Breast epithelium (tissue), 4 donors: ENCODE measurements at regions not wholly inside any gene's neighbourhood (a gene's known extent, or its start where the extent isn't known, plus 50 kb on each side); places are given as distances from the start of the nearest gene placed in this dataset.
"Not testable (repeated sequence)": the region's sequence is repeated elsewhere in the genome, so short reads cannot be mapped to it uniquely, and the experiment has no call there.

Experiments
- DNase-seq, 2 donors: peaks; one replicate each; pipeline ENCODE4 v3.0.0-alpha.2; 2019; ENCODE audit warnings: low spot score in 2 of 2
- H3K27ac ChIP-seq, 2 donors: fragments of 200-600 bp; sonication (generic) in 1 of 2; one replicate each; pipeline ENCODE4 v1.5.1; 2016 to 2019; ENCODE audit warnings: mild to moderate bottlenecking in 1 of 2
- H3K27me3 ChIP-seq, 2 donors: fragments of 200-600 bp; sonication (generic) in 1 of 2; one replicate each; pipeline versions ENCODE4 v1.5.1 to v1.6.0; 2017 to 2019; ENCODE audit warnings: control low read depth in 1 of 2, mild to moderate bottlenecking in 1 of 2
- H3K36me3 ChIP-seq: fragments of 200-600 bp; one replicate; pipeline ENCODE4 v1.5.1; 2019
- H3K4me1 ChIP-seq, 2 donors: fragments of 200-600 bp; sonication (generic); one replicate each; pipeline ENCODE4 v1.5.1; 2016 to 2019; ENCODE audit warnings: control low read depth in 1 of 2
- H3K4me3 ChIP-seq, 3 donors: fragments of 200-600 bp; sonication (generic); 1 replicate in 2 of 3; 2 replicates in 1 of 3; pipeline ENCODE4 v1.5.1; 2016 to 2019; ENCODE audit warnings: mild to moderate bottlenecking in 3 of 3, moderate library complexity in 2 of 3
- H3K9me3 ChIP-seq, 2 donors: fragments of 200-600 bp; sonication (generic) in 1 of 2; one replicate each; pipeline ENCODE4 v1.5.1; 2016 to 2019; ENCODE audit warnings: control low read depth in 1 of 2
- CTCF ChIP-seq, 3 donors: fragments of 450-650 bp; IDR thresholded peaks; one replicate each; pipeline ENCODE4 v1.5.1; 2016 to 2017; ENCODE audit warnings: antibody characterized with exemption in 3 of 3, mild to moderate bottlenecking in 3 of 3, moderate library complexity in 3 of 3
- POLR2A ChIP-seq: fragments of 450-650 bp; IDR thresholded peaks from one replicate; pipeline ENCODE4 v1.6.1; 2016; ENCODE audit warnings: antibody characterized with exemption, mild to moderate bottlenecking, moderate library complexity
- POLR2AphosphoS5 ChIP-seq, 3 donors: sonication (generic); formaldehyde crosslinking; IDR thresholded peaks; one replicate each; pipeline ENCODE4 v1.6.1; 2017; ENCODE audit warnings: antibody characterized with exemption in 3 of 3
- intact Hi-C: fragments of 100-400 bp; cut with DNase I; formaldehyde crosslinking; loops from one replicate; pipeline ENCODE4 v1.15.1; 2023; ENCODE audit warnings: low total_unique reads

GRCh38 chr21:20283836-20284235 is 714.4 kb upstream of the NCAM2 start:
- no peaks in the 10 kb centered on the region for H3K36me3 ChIP-seq
- intact Hi-C loops, result no loop called here
- no peak overlapping the region for H3K27ac ChIP-seq
- TF ChIP-seq POLR2AphosphoS5 (IDR thresholded peaks at IDR 0.05) (no peak), POLR2A (no peak), CTCF (IDR thresholded peaks at IDR 0.05) (no peak)
- H3K4me1 ChIP-seq, result no peaks in the 10 kb centered on the region
- DNase-seq, result no peak
- H3K9me3 ChIP-seq, result no peaks in the 10 kb centered on the region
- H3K27me3 ChIP-seq, result no peaks in the 10 kb centered on the region
- H3K4me3 ChIP-seq, result no peak overlapping the region

GRCh38 chr21:20292280-20292679 is 705.9 kb upstream of the NCAM2 start:
- Histone ChIP-seq H3K4me3 (no peak overlapping the region), H3K4me1 (no peaks in the 10 kb centered on the region), H3K27me3 (no peaks in the 10 kb centered on the region), H3K27ac (no peak overlapping the region), H3K9me3 (no peaks in the 10 kb centered on the region), H3K36me3 (no peaks in the 10 kb centered on the region)
- DNase-seq, result no peak
- no peak for TF ChIP-seq POLR2A
- no peak for TF ChIP-seq POLR2AphosphoS5 (IDR thresholded peaks at IDR 0.05)
- TF ChIP-seq CTCF (IDR thresholded peaks at IDR 0.05), result no peak
- intact Hi-C loops, result no loop called here

GRCh38 chr21:20292854-20293253 is 705.4 kb upstream of the NCAM2 start:
- intact Hi-C loops, DNase-seq, H3K36me3 ChIP-seq: not testable (repeated sequence)

GRCh38 chr21:20301395-20301794 is 696.8 kb upstream of the NCAM2 start:
- no peak for DNase-seq
- TF ChIP-seq POLR2A (no peak), POLR2AphosphoS5 (IDR thresholded peaks at IDR 0.05) (no peak), CTCF (IDR thresholded peaks at IDR 0.05) (no peak)
- Histone ChIP-seq H3K4me1 (no peaks in the 10 kb centered on the region), H3K27ac (no peak overlapping the region), H3K4me3 (no peak overlapping the region), H3K27me3 (no peaks in the 10 kb centered on the region), H3K9me3 (no peaks in the 10 kb centered on the region), H3K36me3 (no peaks in the 10 kb centered on the region)
- intact Hi-C loops, result no loop called here

More at GRCh38 chr21:20292854-20293253, 705.4 kb upstream of the NCAM2 start:
- not testable (repeated sequence) for H3K9me3 ChIP-seq, H3K27ac ChIP-seq, H3K4me3 ChIP-seq, H3K4me1 ChIP-seq, H3K27me3 ChIP-seq

- H3K4me3 ChIP-seq, result no peak overlapping the region
- no peaks in the 10 kb centered on the region for H3K9me3 ChIP-seq
- no peaks in the 10 kb centered on the region for H3K36me3 ChIP-seq
Observed at GRCh38 chr21:20302084-20302483, 696.1 kb upstream of the NCAM2 start.

More at GRCh38 chr21:20302084-20302483, 696.1 kb upstream of the NCAM2 start:
- no peak for DNase-seq
- TF ChIP-seq POLR2AphosphoS5 (IDR thresholded peaks at IDR 0.05), result no peak
- TF ChIP-seq CTCF (IDR thresholded peaks at IDR 0.05), result no peak
- intact Hi-C loops, result no loop called here
- H3K4me1 ChIP-seq, result no peaks in the 10 kb centered on the region
- no peaks in the 10 kb centered on the region for H3K27me3 ChIP-seq
- H3K27ac ChIP-seq, result no peak overlapping the region
